HK-2 (cell line): ENCODE measurements at regions not wholly inside any gene's neighbourhood (a gene's known extent, or its start where the extent isn't known, plus 50 kb on each side); places are given as distances from the start of the nearest gene placed in this dataset.

Experiments
- DNase-seq: peaks from one replicate; pipeline ENCODE4 v3.0.0-alpha.2; 2018; ENCODE audit not compliant: unreplicated experiment

GRCh38 chr17:63381101-63381729, 64.9 kb downstream of the CYB561 start:
- no peak for DNase-seq

- no peak for DNase-seq
Measured at GRCh38 chr17:63382136-63382535, 64.0 kb downstream of the CYB561 start.
